SW480 (cell line): ENCODE measurements at regions not wholly inside any gene's neighbourhood (a gene's known extent, or its start where the extent isn't known, plus 50 kb on each side); places are given as distances from the start of the nearest gene placed in this dataset.
A peak's percentile ranks its signal among the peaks of the same experiment; 100 is the strongest.
"Not testable (repeated sequence)": the region's sequence is repeated elsewhere in the genome, so short reads cannot be mapped to it uniquely, and the experiment has no call there.

Experiments used
- DNase-seq: peaks from one replicate; pipeline ENCODE4 v3.0.0-alpha.2; 2016; ENCODE audit warnings: low spot score

GRCh38 chr14:46433381-46433780, 218.2 kb downstream of the RPL10L start:
- DNase-seq, result no peak

- DNase-seq, result no peak
These were observed 219.1 kb downstream of the RPL10L start for GRCh38 chr14:46432516-46432915.

- no peak for DNase-seq
These were observed 234.5 kb downstream of the RPL10L start for GRCh38 chr14:46417066-46417465.

GRCh38 chr14:46404865-46405811, 246.4 kb downstream of the RPL10L start:
- DNase-seq, result no peak

- DNase-seq, result not testable (repeated sequence)
These were observed 249.4 kb downstream of the RPL10L start for GRCh38 chr14:46402001-46402690.

- no peak for DNase-seq
These were observed 250.5 kb downstream of the RPL10L start for GRCh38 chr14:46401066-46401465.

- DNase-seq, result no peak
These were observed 252.5 kb downstream of the RPL10L start for GRCh38 chr14:46399049-46399448.

GRCh38 chr14:46384611-46385010, 267.0 kb downstream of the RPL10L start:
- no peak for DNase-seq

- no peak for DNase-seq
These were observed 269.9 kb downstream of the RPL10L start for GRCh38 chr14:46381674-46382073.

- DNase-seq, result no peak
These were observed 273.3 kb downstream of the RPL10L start for GRCh38 chr14:46378248-46378647.

- DNase-seq, result no peak
These were observed 274.3 kb downstream of the RPL10L start for GRCh38 chr14:46377305-46377704.

GRCh38 chr14:46369391-46369790, 282.2 kb downstream of the RPL10L start:
- DNase-seq, result no peak

- no peak for DNase-seq
These were observed 283.3 kb downstream of the RPL10L start for GRCh38 chr14:46368275-46368674.

- no peak for DNase-seq
These were observed 298.7 kb downstream of the RPL10L start for GRCh38 chr14:46352844-46353243.

- DNase-seq, result peak; percentile 23
These were observed 307.1 kb downstream of the RPL10L start for GRCh38 chr14:46344327-46344937.

GRCh38 chr14:46325777-46326176, 325.8 kb downstream of the RPL10L start:
- DNase-seq, result no peak

GRCh38 chr14:46325157-46325556, 326.4 kb downstream of the RPL10L start:
- no peak for DNase-seq

GRCh38 chr14:46323404-46323762, 328.2 kb downstream of the RPL10L start:
- no peak for DNase-seq

GRCh38 chr14:46322730-46323403, 328.7 kb downstream of the RPL10L start:
- DNase-seq, result no peak

GRCh38 chr14:46322076-46322475, 329.5 kb downstream of the RPL10L start:
- DNase-seq, result no peak

- DNase-seq, result no peak
These were observed 345.3 kb downstream of the RPL10L start for GRCh38 chr14:46306267-46306666.

GRCh38 chr14:46300765-46301164, 350.8 kb downstream of the RPL10L start:
- DNase-seq, result no peak
